ENCODE measurements at regions not wholly inside any gene's neighbourhood (a gene's known extent, or its start where the extent isn't known, plus 50 kb on each side); places are given as distances from the start of the nearest gene placed in this dataset.

GRCh38 chr4:166460769-166461550 is 587.9 kb downstream of the TLL1 start:
- in situ Hi-C loops (cut with MboI), result no loop called here
- DNase-seq, result peak; percentile 11
- WGBS, 2 experiments (ENCODE audit: low coverage in 1 of 2, low lambda C conversion rate in 2 of 2, missing lambda C conversion rate in 2 of 2), result 7 to 14% methylated on average over 3 of the region's 3 CpGs
- Histone ChIP-seq H2AFZ (no peak overlapping the region), H3K27ac (no peak overlapping the region), H3K27me3 (replicated peaks; ENCODE audit: insufficient read depth) (no peaks in the 10 kb centered on the region), H3K9me3 (ENCODE audit: low read depth) (no peaks in the 10 kb centered on the region), H3K4me1 (ENCODE audit: insufficient read depth) (no peaks in the 10 kb centered on the region), H3K9me2 (ENCODE audit: insufficient read depth) (no peaks in the 10 kb centered on the region), H3K4me2 (ENCODE audit: unreplicated experiment) (no peak overlapping the region), H3F3A (ENCODE audit: insufficient read depth) (no peaks in the 10 kb centered on the region), H3K36me3 (ENCODE audit: low read depth) (no peaks in the 10 kb centered on the region), H3K4me3 (no peak overlapping the region), H3K9ac (no peak overlapping the region), H3K79me2 (ENCODE audit: insufficient read depth) (no peaks in the 10 kb centered on the region), H4K20me1 (ENCODE audit: insufficient read depth) (no peaks in the 10 kb centered on the region)
- TF ChIP-seq EZH2phosphoT487 (IDR thresholded peaks at IDR 0.05; ENCODE audit: insufficient read depth, low read depth) (no peak), EZH2 (IDR thresholded peaks at IDR 0.05; ENCODE audit: insufficient read depth, poor library complexity, severe bottlenecking) (no peak)

- no peaks in the 10 kb centered on the region for H3K79me2 ChIP-seq (ENCODE audit: insufficient read depth)
- no peak overlapping the region for H3K9ac ChIP-seq
- no peaks in the 10 kb centered on the region for H4K20me1 ChIP-seq (ENCODE audit: insufficient read depth)
- H3K4me2 ChIP-seq (ENCODE audit: unreplicated experiment), result no peak overlapping the region
- DNase-seq, result no peak
- TF ChIP-seq EZH2 (IDR thresholded peaks at IDR 0.05; ENCODE audit: insufficient read depth, poor library complexity, severe bottlenecking) (no peak), EZH2phosphoT487 (IDR thresholded peaks at IDR 0.05; ENCODE audit: insufficient read depth, low read depth) (no peak)
- H3K4me3 ChIP-seq, result no peak overlapping the region
- in situ Hi-C loops (cut with MboI), result no loop called here
- no peaks in the 10 kb centered on the region for H3K9me2 ChIP-seq (ENCODE audit: insufficient read depth)
- no peak overlapping the region for H2AFZ ChIP-seq
- WGBS, 2 experiments (ENCODE audit: low coverage in 1 of 2, low lambda C conversion rate in 2 of 2, missing lambda C conversion rate in 2 of 2), result 7 to 8% methylated on average over 2 of the region's 2 CpGs
- H3K27ac ChIP-seq, result no peak overlapping the region
- no peaks in the 10 kb centered on the region for H3F3A ChIP-seq (ENCODE audit: insufficient read depth)
- H3K9me3 ChIP-seq (ENCODE audit: low read depth), result no peaks in the 10 kb centered on the region
- H3K4me1 ChIP-seq (ENCODE audit: insufficient read depth), result no peaks in the 10 kb centered on the region
- H3K36me3 ChIP-seq (ENCODE audit: low read depth), result no peaks in the 10 kb centered on the region
- H3K27me3 ChIP-seq (replicated peaks; ENCODE audit: insufficient read depth), result no peaks in the 10 kb centered on the region
These were observed 608.0 kb downstream of the TLL1 start for GRCh38 chr4:166481055-166481454.

- Histone ChIP-seq H3K4me1 (ENCODE audit: insufficient read depth) (no peaks in the 10 kb centered on the region), H3K79me2 (ENCODE audit: insufficient read depth) (no peaks in the 10 kb centered on the region), H3F3A (ENCODE audit: insufficient read depth) (no peaks in the 10 kb centered on the region), H3K9me3 (ENCODE audit: low read depth) (no peaks in the 10 kb centered on the region), H3K27ac (no peak overlapping the region), H2AFZ (no peak overlapping the region), H3K9ac (no peak overlapping the region), H3K9me2 (ENCODE audit: insufficient read depth) (no peaks in the 10 kb centered on the region), H4K20me1 (ENCODE audit: insufficient read depth) (no peaks in the 10 kb centered on the region), H3K4me3 (no peak overlapping the region), H3K36me3 (ENCODE audit: low read depth) (no peaks in the 10 kb centered on the region), H3K4me2 (ENCODE audit: unreplicated experiment) (no peak overlapping the region), H3K27me3 (replicated peaks; ENCODE audit: insufficient read depth) (no peaks in the 10 kb centered on the region)
- in situ Hi-C loops (cut with MboI), result no loop called here
- TF ChIP-seq EZH2phosphoT487 (IDR thresholded peaks at IDR 0.05; ENCODE audit: insufficient read depth, low read depth) (no peak), EZH2 (IDR thresholded peaks at IDR 0.05; ENCODE audit: insufficient read depth, poor library complexity, severe bottlenecking) (no peak)
- no peak for DNase-seq
These were observed 608.7 kb downstream of the TLL1 start for GRCh38 chr4:166481739-166482138.

GRCh38 chr4:166482758-166483157 is 609.7 kb downstream of the TLL1 start:
- Histone ChIP-seq H3K27ac (no peak overlapping the region), H3K79me2 (ENCODE audit: insufficient read depth) (no peaks in the 10 kb centered on the region), H2AFZ (no peak overlapping the region), H3K9me2 (ENCODE audit: insufficient read depth) (no peaks in the 10 kb centered on the region), H3K4me3 (no peak overlapping the region), H3K4me1 (ENCODE audit: insufficient read depth) (no peaks in the 10 kb centered on the region), H3K9me3 (ENCODE audit: low read depth) (no peaks in the 10 kb centered on the region), H3F3A (ENCODE audit: insufficient read depth) (no peaks in the 10 kb centered on the region), H4K20me1 (ENCODE audit: insufficient read depth) (no peaks in the 10 kb centered on the region), H3K9ac (no peak overlapping the region), H3K4me2 (ENCODE audit: unreplicated experiment) (no peak overlapping the region), H3K27me3 (replicated peaks; ENCODE audit: insufficient read depth) (no peaks in the 10 kb centered on the region), H3K36me3 (ENCODE audit: low read depth) (no peaks in the 10 kb centered on the region)
- WGBS, 2 experiments (ENCODE audit: low coverage in 1 of 2, low lambda C conversion rate in 2 of 2, missing lambda C conversion rate in 2 of 2), result 38 to 44% methylated on average over 1 of the region's 1 CpG
- TF ChIP-seq EZH2phosphoT487 (IDR thresholded peaks at IDR 0.05; ENCODE audit: insufficient read depth, low read depth) (no peak), EZH2 (IDR thresholded peaks at IDR 0.05; ENCODE audit: insufficient read depth, poor library complexity, severe bottlenecking) (no peak)
- no peak for DNase-seq
- in situ Hi-C loops (cut with MboI), result no loop called here

Data from GM23248 (cell line).